GM20000 (cell line): ENCODE measurements at regions not wholly inside any gene's neighbourhood (a gene's known extent, or its start where the extent isn't known, plus 50 kb on each side); places are given as distances from the start of the nearest gene placed in this dataset.

Experiments used
- DNase-seq: peaks from one replicate; pipeline ENCODE4 v3.0.0; 2012; ENCODE audit warnings: low spot score
- CTCF ChIP-seq: IDR thresholded peaks from 2 replicates; pipeline ENCODE4 v1.5.1; 2012; ENCODE audit warnings: mild to moderate bottlenecking, control low read depth; ENCODE audit errors: extremely low read depth, missing control alignments

- DNase-seq = no peak
- no peak for TF ChIP-seq CTCF
Observed at GRCh38 chr4:66035701-66036100, 365.4 kb upstream of the EPHA5 start.

- no peak for DNase-seq
- no peak for TF ChIP-seq CTCF
Observed at GRCh38 chr4:66034671-66035070, 364.4 kb upstream of the EPHA5 start.

DNA sequence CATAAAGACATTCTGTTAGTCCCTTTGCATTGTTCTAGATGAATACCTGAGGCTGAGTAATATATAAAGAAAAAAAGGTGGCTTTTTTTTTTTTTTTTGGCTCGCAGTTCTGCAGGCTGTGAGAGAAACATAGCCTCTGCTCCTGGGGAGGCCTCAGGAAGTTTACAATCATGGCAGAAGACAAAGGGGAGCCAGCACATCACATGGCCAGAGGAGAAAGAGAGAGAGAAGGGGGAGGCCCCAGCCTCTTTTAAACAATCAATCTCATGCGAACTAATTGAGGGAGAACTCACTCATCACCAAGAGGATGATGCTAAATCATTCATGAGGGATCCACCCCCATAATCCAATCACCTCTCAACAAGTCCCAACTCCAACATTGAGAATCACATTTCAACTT is 364.0 kb upstream of the EPHA5 start:
- no peak for TF ChIP-seq CTCF
- DNase-seq = no peak

GRCh38 chr4:66032571-66032970 is 362.3 kb upstream of the EPHA5 start:
- no peak for DNase-seq
- TF ChIP-seq CTCF = no peak

GRCh38 chr4:66028668-66029067 is 358.4 kb upstream of the EPHA5 start:
- DNase-seq = no peak

DNA sequence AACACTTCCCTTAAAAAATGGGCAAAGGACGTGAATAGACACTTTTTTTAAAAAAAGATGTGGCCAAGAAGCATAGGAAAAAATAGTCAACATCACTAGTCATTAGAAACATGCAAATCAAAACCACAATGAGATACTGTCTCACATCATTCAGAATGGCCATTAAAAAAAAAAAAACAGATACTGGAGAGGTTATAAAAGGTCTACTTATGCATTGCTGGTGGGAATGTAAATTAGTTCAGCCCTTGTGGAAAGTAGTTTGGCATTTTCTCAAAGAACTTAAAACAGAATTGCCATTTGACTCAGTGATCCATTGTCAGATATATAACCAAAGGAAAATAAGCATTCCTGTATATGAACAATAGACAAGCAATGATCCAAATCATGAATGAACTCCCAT is 352.8 kb upstream of the EPHA5 start:
- TF ChIP-seq CTCF = no peak
- no peak for DNase-seq

More at GRCh38 chr4:66028668-66029067, 358.4 kb upstream of the EPHA5 start:
- no peak for TF ChIP-seq CTCF

- no peak for TF ChIP-seq CTCF
- no peak for DNase-seq
Observed at GRCh38 chr4:66017671-66018070, 347.4 kb upstream of the EPHA5 start.

DNA sequence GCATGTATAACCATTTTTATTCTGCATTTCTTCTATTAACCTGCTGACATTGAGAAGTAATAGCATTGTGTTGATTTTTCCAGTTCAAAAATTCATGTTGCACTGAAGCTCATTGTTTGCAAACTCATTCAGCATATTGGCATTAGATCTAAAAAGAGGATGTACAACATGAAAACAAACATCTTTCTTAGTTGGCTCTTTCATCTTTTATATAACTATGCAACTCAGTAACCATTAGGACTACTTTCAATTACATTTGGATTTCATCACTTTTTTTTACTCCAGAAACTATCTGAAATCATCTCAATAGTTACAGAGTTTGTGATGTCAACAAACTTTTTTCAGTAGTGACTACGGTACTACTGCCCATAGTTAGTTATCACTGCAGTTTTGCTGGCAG is 346.0 kb upstream of the EPHA5 start:
- no peak for DNase-seq
- no peak for TF ChIP-seq CTCF
